Bronchial epithelial cell (primary cell): ENCODE measurements at regions not wholly inside any gene's neighbourhood (a gene's known extent, or its start where the extent isn't known, plus 50 kb on each side); places are given as distances from the start of the nearest gene placed in this dataset.
A peak's percentile ranks its signal among the peaks of the same experiment; 100 is the strongest.
"Not testable (repeated sequence)": the region's sequence is repeated elsewhere in the genome, so short reads cannot be mapped to it uniquely, and the experiment has no call there.

Experiments used
- DNase-seq: peaks from one replicate; pipeline ENCODE4 v3.0.0-alpha.2; 2010; ENCODE audit warnings: low read depth
- FAIRE-seq: peaks from 2 replicates; lab custom pipeline; 2011; peaks lifted over from hg19 to GRCh38; lab: Jason Lieb, UNC
- H3K27me3 ChIP-seq: 2 replicates; pipeline ENCODE4 v1.5.1; 2011; ENCODE audit warnings: low read length; ENCODE audit not compliant: control insufficient read depth, insufficient read depth
- H3K36me3 ChIP-seq: 2 replicates; pipeline ENCODE4 v1.5.1; 2011; ENCODE audit warnings: low read length; ENCODE audit not compliant: control insufficient read depth, insufficient read depth
- H3K4me3 ChIP-seq: 2 replicates; pipeline ENCODE4 v1.5.1; 2011; ENCODE audit warnings: mild to moderate bottlenecking, low read depth, low read length, control low read depth
- TF ChIP-seq, protein P1 (sequence below): IDR thresholded peaks from 2 replicates; pipeline ENCODE4 v1.5.1; 2011; ENCODE audit warnings: mild to moderate bottlenecking, moderate library complexity, low read length, control low read depth, inconsistent platforms; ENCODE audit not compliant: insufficient read depth, severe bottlenecking

DNA sequence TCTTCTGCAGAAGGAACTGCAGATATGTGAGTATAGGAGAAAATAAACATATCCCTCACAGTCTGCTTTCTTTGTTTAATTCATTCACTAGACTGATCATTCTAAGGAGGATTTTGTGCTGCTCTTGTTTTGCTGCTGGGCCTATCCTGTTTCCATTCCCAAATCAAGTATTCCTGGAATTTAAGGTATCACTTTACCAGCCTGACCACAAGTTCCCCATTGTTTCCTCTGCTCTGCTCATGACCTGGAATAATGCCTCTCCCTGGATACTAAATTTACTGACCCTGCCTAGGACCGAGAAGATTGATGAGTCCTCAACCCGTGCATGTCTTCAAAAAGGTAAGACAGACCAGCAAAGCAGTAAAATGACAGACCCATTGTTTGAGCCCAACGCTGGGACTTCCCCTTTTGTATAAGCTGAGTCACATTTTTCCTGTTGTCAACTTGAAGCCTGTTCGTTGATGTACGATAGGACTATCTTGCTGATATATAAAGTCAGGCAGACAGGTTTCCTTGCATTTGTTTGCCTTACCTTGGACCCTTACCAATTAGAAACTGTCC, 85.5 kb upstream of the TET2 start:
- peak; percentile 82 for DNase-seq
- Histone ChIP-seq H3K36me3 (no peaks in the 10 kb centered on the region), H3K27me3 (no peaks in the 10 kb centered on the region), H3K4me3 (no peak overlapping the region)
- peak; percentile 7 for FAIRE-seq
- TF ChIP-seq, protein P1, sequence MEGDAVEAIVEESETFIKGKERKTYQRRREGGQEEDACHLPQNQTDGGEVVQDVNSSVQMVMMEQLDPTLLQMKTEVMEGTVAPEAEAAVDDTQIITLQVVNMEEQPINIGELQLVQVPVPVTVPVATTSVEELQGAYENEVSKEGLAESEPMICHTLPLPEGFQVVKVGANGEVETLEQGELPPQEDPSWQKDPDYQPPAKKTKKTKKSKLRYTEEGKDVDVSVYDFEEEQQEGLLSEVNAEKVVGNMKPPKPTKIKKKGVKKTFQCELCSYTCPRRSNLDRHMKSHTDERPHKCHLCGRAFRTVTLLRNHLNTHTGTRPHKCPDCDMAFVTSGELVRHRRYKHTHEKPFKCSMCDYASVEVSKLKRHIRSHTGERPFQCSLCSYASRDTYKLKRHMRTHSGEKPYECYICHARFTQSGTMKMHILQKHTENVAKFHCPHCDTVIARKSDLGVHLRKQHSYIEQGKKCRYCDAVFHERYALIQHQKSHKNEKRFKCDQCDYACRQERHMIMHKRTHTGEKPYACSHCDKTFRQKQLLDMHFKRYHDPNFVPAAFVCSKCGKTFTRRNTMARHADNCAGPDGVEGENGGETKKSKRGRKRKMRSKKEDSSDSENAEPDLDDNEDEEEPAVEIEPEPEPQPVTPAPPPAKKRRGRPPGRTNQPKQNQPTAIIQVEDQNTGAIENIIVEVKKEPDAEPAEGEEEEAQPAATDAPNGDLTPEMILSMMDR: no peak

DNA sequence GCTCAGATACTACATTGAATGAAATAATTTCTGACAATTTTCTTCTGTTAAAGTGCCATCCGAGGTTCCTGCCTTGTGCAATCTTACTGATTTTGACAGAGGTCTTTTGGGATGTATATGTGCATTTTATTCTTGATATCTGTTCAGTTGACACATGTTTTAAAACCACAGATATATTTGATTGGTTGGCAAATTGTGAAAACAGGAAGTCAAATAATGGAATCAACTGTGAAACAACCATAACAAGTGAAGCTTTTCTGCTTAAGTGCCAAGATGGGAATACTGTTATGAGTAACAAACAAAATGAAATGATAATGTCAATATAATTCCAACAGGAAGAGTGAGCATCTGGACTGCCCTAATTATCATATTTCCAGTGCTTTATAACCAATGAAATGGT, 84.9 kb upstream of the TET2 start:
- FAIRE-seq: no peak
- Histone ChIP-seq H3K27me3 (no peaks in the 10 kb centered on the region), H3K36me3 (no peaks in the 10 kb centered on the region), H3K4me3 (no peak overlapping the region)
- TF ChIP-seq, protein P1: no peak
- DNase-seq: peak; percentile 5

DNA sequence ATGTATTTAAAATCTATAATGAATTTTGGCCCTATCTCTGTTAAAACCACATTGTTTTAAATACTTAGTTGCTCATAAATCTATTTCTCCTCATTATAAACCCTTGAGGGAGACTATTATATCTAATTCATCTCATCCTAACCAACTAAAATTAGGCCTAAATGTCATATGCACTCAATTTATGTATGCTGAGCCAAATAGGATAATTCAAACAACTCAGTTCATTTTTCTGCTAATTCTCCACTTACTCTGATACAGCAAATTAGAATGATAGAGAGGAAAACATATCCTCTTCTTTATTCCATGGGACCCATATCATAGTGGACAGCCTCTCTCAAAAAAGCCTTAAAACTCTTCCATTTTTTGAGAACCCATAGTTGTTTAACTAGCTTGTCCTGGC, 80.3 kb upstream of the TET2 start:
- DNase-seq (no peak), FAIRE-seq (no peak)
- H3K4me3 ChIP-seq: no peak overlapping the region
- H3K36me3 ChIP-seq: no peaks in the 10 kb centered on the region
- TF ChIP-seq, protein P1: no peak
- H3K27me3 ChIP-seq: no peaks in the 10 kb centered on the region

DNA sequence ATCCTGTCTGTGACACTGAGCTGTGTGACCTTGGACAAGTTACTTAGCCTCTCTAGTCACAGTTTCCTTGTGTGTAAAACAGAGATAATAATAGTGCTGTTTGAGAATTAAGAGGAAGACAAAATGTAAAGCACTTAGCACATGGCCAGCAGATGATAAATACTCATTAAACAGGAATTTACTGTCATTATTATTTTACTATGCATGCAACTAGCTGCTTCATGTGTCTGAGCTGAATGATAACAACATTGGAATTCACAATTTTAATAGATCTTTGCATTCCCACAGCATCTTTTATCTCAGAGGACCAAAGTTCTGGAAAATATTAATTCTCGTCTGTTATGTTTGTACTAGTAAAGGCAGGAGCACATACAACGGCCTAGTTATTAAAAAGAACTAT, 79.2 kb upstream of the TET2 start:
- Histone ChIP-seq H3K4me3 (no peak overlapping the region), H3K27me3 (no peaks in the 10 kb centered on the region), H3K36me3 (no peaks in the 10 kb centered on the region)
- FAIRE-seq (no peak), DNase-seq (no peak)
- TF ChIP-seq, protein P1: no peak

DNA sequence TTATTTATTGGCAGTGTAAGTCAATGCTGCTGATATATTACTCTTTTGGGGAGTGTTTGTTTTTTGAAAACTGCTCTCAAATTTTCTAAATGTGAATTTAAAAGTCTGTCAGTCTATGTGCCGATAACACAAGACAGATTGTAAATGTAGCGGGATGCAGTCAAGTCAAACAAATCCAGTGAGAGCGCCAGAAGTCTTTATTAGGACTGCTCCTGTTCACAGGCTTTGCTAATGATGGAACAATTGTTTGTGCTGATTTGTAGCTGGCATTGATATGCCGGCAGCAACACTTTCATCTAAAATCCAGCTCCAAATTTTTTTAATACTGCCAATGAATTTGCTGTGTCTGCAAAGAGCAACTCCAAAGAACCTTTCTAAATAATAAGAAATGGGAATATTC, 78.7 kb upstream of the TET2 start:
- TF ChIP-seq, protein P1: no peak
- Histone ChIP-seq H3K36me3 (no peaks in the 10 kb centered on the region), H3K27me3 (no peaks in the 10 kb centered on the region), H3K4me3 (no peak overlapping the region)
- FAIRE-seq (no peak), DNase-seq (no peak)

DNA sequence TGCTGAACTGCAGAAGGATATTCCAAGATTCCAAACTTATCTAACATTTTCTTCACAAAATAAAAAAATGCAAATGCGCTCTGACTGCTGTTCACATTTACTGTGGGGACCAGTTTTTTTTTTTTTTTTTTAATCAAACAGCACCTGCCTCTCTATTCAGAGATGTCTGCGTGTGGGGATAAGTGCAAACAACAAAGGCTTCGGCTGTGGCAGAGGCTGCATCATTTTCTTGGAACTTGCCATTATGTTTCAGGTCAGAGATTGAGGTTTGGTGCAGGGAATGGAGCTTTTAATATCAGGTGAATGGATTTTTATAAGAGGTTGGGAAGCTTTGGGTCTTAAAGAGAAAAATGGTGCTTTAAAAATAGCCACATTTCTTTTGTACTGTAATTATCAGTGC, 78.2 kb upstream of the TET2 start:
- Histone ChIP-seq H3K4me3 (no peak overlapping the region), H3K27me3 (no peaks in the 10 kb centered on the region), H3K36me3 (no peaks in the 10 kb centered on the region)
- DNase-seq: no peak
- no peak for FAIRE-seq
- TF ChIP-seq, protein P1: no peak

DNA sequence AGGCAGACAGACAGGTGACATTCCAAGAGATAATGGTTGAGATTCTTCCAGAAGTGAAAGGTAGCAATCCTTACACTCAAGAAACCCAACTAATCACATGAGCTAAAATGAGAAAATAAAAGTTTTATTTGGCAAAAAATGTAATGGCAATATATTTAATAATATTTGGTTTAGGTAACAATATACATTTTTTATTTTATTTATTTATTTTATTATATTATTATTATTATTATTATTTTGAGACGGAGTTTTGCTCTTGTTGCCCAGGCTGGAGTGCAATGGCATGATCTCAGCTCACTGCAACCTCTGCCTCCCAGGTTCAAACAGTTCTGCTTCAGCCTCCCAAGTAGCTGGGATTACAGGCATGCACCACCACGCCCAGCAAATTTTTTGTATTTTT, 74.6 kb upstream of the TET2 start:
- not testable (repeated sequence) for H3K27me3 ChIP-seq, H3K36me3 ChIP-seq, FAIRE-seq, DNase-seq, H3K4me3 ChIP-seq
